HEK293 (cell line): ENCODE measurements at regions not wholly inside any gene's neighbourhood (a gene's known extent, or its start where the extent isn't known, plus 50 kb on each side); places are given as distances from the start of the nearest gene placed in this dataset.

ENCODE experiments used
- CTCF ChIA-PET: fragments of 350-600 bp; formaldehyde crosslinking; extraction: SDS; loops from one replicate; lab custom pipeline; 2021; ENCODE audit warnings: antibody characterized with exemption; lab: Yijun Ruan, JAX
- POLR2A ChIA-PET: fragments of 300-600 bp; formaldehyde crosslinking; extraction: SDS; loops from one replicate; lab custom pipeline; 2020; ENCODE audit warnings: antibody characterized with exemption, inconsistent platforms; lab: Yijun Ruan, JAX
- H3K27ac ChIP-seq: fragments of 200-500 bp; sonication (Bioruptor generic); 2 replicates; pipeline ENCODE4 v1.5.1; 2014; ENCODE audit warnings: low read depth, low read length, control low read depth, inconsistent platforms; ENCODE audit errors: extremely low read depth
- H3K36me3 ChIP-seq, 2 experiments: fragments of 200-500 bp in 1 of 2; sonication (Bioruptor generic) in 1 of 2; 1 replicate in 1 of 2; 2 replicates in 1 of 2; pipeline ENCODE4 v1.5.1; 2014 to 2017; ENCODE audit warnings: inconsistent platforms in 2 of 2, low read length in 2 of 2; ENCODE audit not compliant: control insufficient read depth in 2 of 2, insufficient read depth in 1 of 2
- H3K4me1 ChIP-seq: fragments of 200-500 bp; sonication (Bioruptor generic); 2 replicates; pipeline ENCODE4 v1.5.1; 2014; ENCODE audit warnings: mild to moderate bottlenecking, low read length, inconsistent platforms; ENCODE audit not compliant: control insufficient read depth, insufficient read depth
- H3K4me3 ChIP-seq: 2 replicates; pipeline ENCODE4 v1.5.1; 2011; ENCODE audit warnings: low read depth, mild to moderate bottlenecking, control low read depth, low read length, moderate library complexity
- H3K9me3 ChIP-seq: fragments of 200-500 bp; sonication (Bioruptor generic); 2 replicates; pipeline ENCODE4 v1.5.1; 2014; ENCODE audit warnings: low read depth, low read length, inconsistent platforms; ENCODE audit not compliant: control insufficient read depth, insufficient read depth
- BCL6B ChIP-seq: fragments of 450-650 bp; formaldehyde crosslinking; IDR thresholded peaks from 2 replicates; pipeline ENCODE4 v1.5.1; 2017; ENCODE audit warnings: missing biosample characterization, missing genetic modification characterization
- CTCF ChIP-seq: fragments of 450-650 bp; formaldehyde crosslinking; IDR thresholded peaks from 2 replicates; pipeline ENCODE4 v1.5.1; 2016; ENCODE audit warnings: missing biosample characterization, missing genetic modification characterization
- EGR2 ChIP-seq: fragments of 450-650 bp; formaldehyde crosslinking; IDR thresholded peaks from 2 replicates; pipeline ENCODE4 v1.5.1; 2016; ENCODE audit warnings: low read depth, missing biosample characterization, missing genetic modification characterization
- KLF1 ChIP-seq: fragments of 450-650 bp; formaldehyde crosslinking; IDR thresholded peaks from 2 replicates; pipeline ENCODE4 v1.5.1; 2016; ENCODE audit warnings: missing biosample characterization, missing genetic modification characterization
- ZNF133 ChIP-seq: fragments of 450-650 bp; formaldehyde crosslinking; IDR thresholded peaks from 2 replicates; pipeline ENCODE4 v1.5.1; 2016; ENCODE audit warnings: missing biosample characterization, missing genetic modification characterization
- ZNF148 ChIP-seq: fragments of 450-650 bp; formaldehyde crosslinking; IDR thresholded peaks from 2 replicates; pipeline ENCODE4 v1.5.0; 2017; ENCODE audit warnings: missing biosample characterization, missing genetic modification characterization, borderline replicate concordance
- ZNF239 ChIP-seq: fragments of 450-650 bp; formaldehyde crosslinking; IDR thresholded peaks from 2 replicates; pipeline ENCODE4 v1.5.1; 2016; ENCODE audit warnings: missing biosample characterization, missing genetic modification characterization
- ZNF37A ChIP-seq: fragments of 450-650 bp; IDR thresholded peaks from 2 replicates; pipeline ENCODE4 v1.5.1; 2018; ENCODE audit warnings: missing biosample characterization, missing genetic modification characterization
- ZNF416 ChIP-seq: fragments of 450-650 bp; formaldehyde crosslinking; IDR thresholded peaks from 2 replicates; pipeline ENCODE4 v1.5.1; 2016; ENCODE audit warnings: missing biosample characterization, missing genetic modification characterization
- ZNF514 ChIP-seq: fragments of 450-650 bp; formaldehyde crosslinking; IDR thresholded peaks from 2 replicates; pipeline ENCODE4 v1.5.1; 2016; ENCODE audit warnings: missing biosample characterization, missing genetic modification characterization
- ZNF571 ChIP-seq: fragments of 450-650 bp; formaldehyde crosslinking; IDR thresholded peaks from 2 replicates; pipeline ENCODE4 v1.5.0; 2017; ENCODE audit warnings: missing biosample characterization, missing genetic modification characterization
- ZNF621 ChIP-seq: fragments of 450-650 bp; formaldehyde crosslinking; IDR thresholded peaks from 2 replicates; pipeline ENCODE4 v1.5.1; 2017; ENCODE audit warnings: missing biosample characterization, missing genetic modification characterization
- ZNF623 ChIP-seq: fragments of 450-650 bp; formaldehyde crosslinking; IDR thresholded peaks from 2 replicates; pipeline ENCODE4 v1.5.1; 2016; ENCODE audit warnings: missing biosample characterization, missing genetic modification characterization
- ZNF626 ChIP-seq: fragments of 450-650 bp; sonication (Bioruptor Pico); formaldehyde crosslinking; IDR thresholded peaks from 2 replicates; pipeline ENCODE4 v1.5.1; 2018; ENCODE audit warnings: missing biosample characterization, missing genetic modification characterization, inconsistent platforms
- ZNF664 ChIP-seq: fragments of 450-650 bp; formaldehyde crosslinking; IDR thresholded peaks from 2 replicates; pipeline ENCODE4 v1.5.1; 2016; ENCODE audit warnings: missing biosample characterization, missing genetic modification characterization
- ZNF785 ChIP-seq: fragments of 450-650 bp; formaldehyde crosslinking; IDR thresholded peaks from 2 replicates; pipeline ENCODE4 v1.5.1; 2016; ENCODE audit warnings: missing biosample characterization, missing genetic modification characterization
- ZNF792 ChIP-seq: fragments of 450-650 bp; formaldehyde crosslinking; IDR thresholded peaks from 2 replicates; pipeline ENCODE4 v1.5.1; 2016; ENCODE audit warnings: missing biosample characterization, missing genetic modification characterization
- TF ChIP-seq, protein P1 (sequence below): fragments of 450-650 bp; formaldehyde crosslinking; optimal IDR thresholded peaks from 2 replicates; pipeline ENCODE3; 2016; ENCODE audit warnings: missing biosample characterization, mild to moderate bottlenecking, missing genetic modification characterization
- TF ChIP-seq, protein P2 (sequence below): fragments of 450-650 bp; formaldehyde crosslinking; IDR thresholded peaks from 2 replicates; pipeline ENCODE4 v1.5.1; 2016; ENCODE audit warnings: missing biosample characterization, missing genetic modification characterization

DNA sequence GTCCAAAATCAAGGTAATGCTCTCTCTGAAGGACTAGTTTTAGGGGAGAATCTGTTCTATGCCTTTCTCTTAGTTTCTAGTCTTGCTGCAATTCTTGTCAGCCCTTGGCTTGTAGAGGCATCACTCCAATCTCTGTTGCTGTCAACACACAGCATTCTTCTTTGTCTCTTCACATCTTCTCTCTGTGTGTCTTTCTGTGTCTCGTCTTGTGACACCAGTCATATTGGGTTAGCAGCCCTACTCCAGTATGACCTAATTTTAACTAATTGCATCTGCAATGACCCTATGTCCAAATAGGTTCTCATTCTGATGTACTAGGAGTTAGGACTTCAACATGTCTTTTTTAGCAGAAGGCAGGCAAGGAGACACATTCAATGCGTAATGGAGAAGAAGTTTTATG lies 1110.6 kb downstream of the DTWD2 start (continued):
- TF ChIP-seq ZNF133 (no peak), KLF1 (tag by site-specific recombination) (no peak), ZNF514 (tag by site-specific recombination) (no peak)
- TF ChIP-seq, all 188 proteins: peak for 0

DNA sequence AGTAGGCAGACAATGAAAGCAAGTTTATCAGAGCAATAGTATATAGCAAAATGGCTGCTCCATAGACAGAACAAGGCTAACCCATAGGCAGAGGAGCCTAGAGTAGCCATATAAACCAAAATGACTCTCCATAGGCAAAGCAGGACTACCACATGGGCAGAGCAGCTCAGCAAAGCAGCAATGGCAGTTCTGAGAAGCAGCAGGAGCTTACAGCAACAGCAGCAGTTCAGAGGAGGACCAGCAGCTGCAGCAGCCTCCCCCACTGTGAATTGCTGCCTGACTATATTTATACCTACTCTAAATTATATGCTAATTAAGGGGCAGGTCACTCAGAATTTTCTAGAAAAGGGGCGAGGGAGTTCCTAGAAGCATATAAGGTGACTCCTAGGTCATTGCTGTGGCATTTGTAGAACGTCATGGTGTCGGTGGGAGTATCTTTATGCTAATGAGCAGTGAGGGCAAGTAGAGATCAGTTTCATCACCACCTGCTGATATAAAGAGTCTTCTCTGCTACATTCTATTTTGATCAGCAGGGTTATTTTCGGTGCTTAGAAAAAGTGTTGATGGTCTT lies 1115.5 kb downstream of the DTWD2 start:
- H3K27ac ChIP-seq = no peak overlapping the region
- H3K4me1 ChIP-seq = no peaks in the 10 kb centered on the region
- TF ChIP-seq, protein P1, sequence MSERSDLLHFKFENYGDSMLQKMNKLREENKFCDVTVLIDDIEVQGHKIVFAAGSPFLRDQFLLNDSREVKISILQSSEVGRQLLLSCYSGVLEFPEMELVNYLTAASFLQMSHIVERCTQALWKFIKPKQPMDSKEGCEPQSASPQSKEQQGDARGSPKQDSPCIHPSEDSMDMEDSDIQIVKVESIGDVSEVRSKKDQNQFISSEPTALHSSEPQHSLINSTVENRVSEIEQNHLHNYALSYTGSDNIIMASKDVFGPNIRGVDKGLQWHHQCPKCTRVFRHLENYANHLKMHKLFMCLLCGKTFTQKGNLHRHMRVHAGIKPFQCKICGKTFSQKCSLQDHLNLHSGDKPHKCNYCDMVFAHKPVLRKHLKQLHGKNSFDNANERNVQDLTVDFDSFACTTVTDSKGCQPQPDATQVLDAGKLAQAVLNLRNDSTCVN = no peak
- no peak for TF ChIP-seq ZNF664 (tag by site-specific recombination)
- no peak for TF ChIP-seq ZNF621 (tag by site-specific recombination)
- TF ChIP-seq ZNF623 = no peak
- no peak for TF ChIP-seq EGR2
- TF ChIP-seq, all 188 proteins: peak for 0
- Histone ChIP-seq H3K9me3 (no peaks in the 10 kb centered on the region), H3K4me3 (no peak overlapping the region), H3K36me3 (no peaks in the 10 kb centered on the region)
- CTCF ChIA-PET = no interaction called here
- POLR2A ChIA-PET = no interaction called here

DNA sequence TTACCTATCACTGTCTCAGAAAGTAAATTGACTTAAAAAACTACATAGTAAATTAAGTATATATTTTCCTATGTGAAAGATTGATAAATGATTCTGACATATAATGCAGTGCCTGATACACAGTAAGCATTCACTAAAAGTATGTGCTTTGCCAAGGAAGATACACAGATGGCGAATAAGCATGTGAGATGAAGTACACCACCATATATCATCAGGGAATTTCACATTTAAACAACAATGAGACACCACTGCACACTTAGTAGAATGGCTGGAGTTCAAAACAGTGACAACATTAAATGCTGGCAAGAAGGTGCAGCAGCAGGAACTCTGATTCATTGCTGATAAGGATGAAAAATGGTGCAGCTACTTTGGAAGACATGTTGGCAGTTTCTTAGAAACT lies 1118.8 kb downstream of the DTWD2 start:
- Histone ChIP-seq H3K4me3 (no peak overlapping the region), H3K4me1 (no peaks in the 10 kb centered on the region), H3K9me3 (no peaks in the 10 kb centered on the region), H3K27ac (no peak overlapping the region), H3K36me3 (no peaks in the 10 kb centered on the region)
- CTCF ChIA-PET = no interaction called here
- POLR2A ChIA-PET = no interaction called here
- TF ChIP-seq ZNF239 (tag by site-specific recombination) (no peak), BCL6B (no peak), ZNF626 (tag by site-specific recombination) (no peak), KLF1 (tag by site-specific recombination) (no peak), ZNF792 (tag by site-specific recombination) (no peak), ZNF785 (tag by site-specific recombination) (no peak), ZNF148 (tag by site-specific recombination) (no peak), ZNF37A (no peak), ZNF571 (tag by site-specific recombination) (no peak), ZNF416 (tag by site-specific recombination) (no peak), CTCF (tag by site-specific recombination) (no peak)
- TF ChIP-seq, protein P2, sequence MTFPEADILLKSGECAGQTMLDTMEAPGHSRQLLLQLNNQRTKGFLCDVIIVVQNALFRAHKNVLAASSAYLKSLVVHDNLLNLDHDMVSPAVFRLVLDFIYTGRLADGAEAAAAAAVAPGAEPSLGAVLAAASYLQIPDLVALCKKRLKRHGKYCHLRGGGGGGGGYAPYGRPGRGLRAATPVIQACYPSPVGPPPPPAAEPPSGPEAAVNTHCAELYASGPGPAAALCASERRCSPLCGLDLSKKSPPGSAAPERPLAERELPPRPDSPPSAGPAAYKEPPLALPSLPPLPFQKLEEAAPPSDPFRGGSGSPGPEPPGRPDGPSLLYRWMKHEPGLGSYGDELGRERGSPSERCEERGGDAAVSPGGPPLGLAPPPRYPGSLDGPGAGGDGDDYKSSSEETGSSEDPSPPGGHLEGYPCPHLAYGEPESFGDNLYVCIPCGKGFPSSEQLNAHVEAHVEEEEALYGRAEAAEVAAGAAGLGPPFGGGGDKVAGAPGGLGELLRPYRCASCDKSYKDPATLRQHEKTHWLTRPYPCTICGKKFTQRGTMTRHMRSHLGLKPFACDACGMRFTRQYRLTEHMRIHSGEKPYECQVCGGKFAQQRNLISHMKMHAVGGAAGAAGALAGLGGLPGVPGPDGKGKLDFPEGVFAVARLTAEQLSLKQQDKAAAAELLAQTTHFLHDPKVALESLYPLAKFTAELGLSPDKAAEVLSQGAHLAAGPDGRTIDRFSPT (tag by site-specific recombination) = no peak
